Esophagus squamous epithelium (tissue), 5 donors: ENCODE measurements at regions not wholly inside any gene's neighbourhood (a gene's known extent, or its start where the extent isn't known, plus 50 kb on each side); places are given as distances from the start of the nearest gene placed in this dataset.

Experiments used
- DNase-seq: peaks from one replicate; lab custom pipeline; 2025; lab: John Stamatoyannopoulos, UW
- H3K27ac ChIP-seq, 4 donors: fragments of 200-600 bp; sonication (generic); one replicate each; pipeline ENCODE4 v1.5.1; 2016 to 2019; ENCODE audit warnings: mild to moderate bottlenecking in 1 of 4
- H3K27me3 ChIP-seq, 4 donors: fragments of 200-600 bp; sonication (generic); 1 replicate in 3 of 4; 2 replicates in 1 of 4; pipeline versions ENCODE4 v1.5.1 to v1.6.0; 2017 to 2021; ENCODE audit warnings: antibody characterized with exemption in 1 of 4
- H3K36me3 ChIP-seq, 3 donors: fragments of 200-600 bp; sonication (generic); one replicate each; pipeline ENCODE4 v1.5.1; 2016 to 2019
- H3K4me1 ChIP-seq, 3 donors: fragments of 200-600 bp; sonication (generic); one replicate each; pipeline ENCODE4 v1.5.1; 2017 to 2019
- H3K4me3 ChIP-seq, 4 donors: fragments of 200-600 bp; sonication (generic); 1 replicate in 3 of 4; 2 replicates in 1 of 4; pipeline ENCODE4 v1.5.1; 2016 to 2019; ENCODE audit warnings: mild to moderate bottlenecking in 2 of 4, moderate library complexity in 1 of 4
- H3K9me3 ChIP-seq, 3 donors: fragments of 200-600 bp; sonication (generic); one replicate each; pipeline ENCODE4 v1.5.1; 2016 to 2019
- CTCF ChIP-seq, 6 experiments: fragments of 450-650 bp in 4 of 6; fragments of 200-600 bp in 2 of 6; sonication (generic) in 2 of 6; IDR thresholded peaks; one replicate each; pipeline ENCODE4 v1.5.1; 2016 to 2019; ENCODE audit warnings: antibody characterized with exemption in 6 of 6, mild to moderate bottlenecking in 4 of 6, moderate library complexity in 4 of 6
- POLR2A ChIP-seq, 4 donors: fragments of 450-650 bp; IDR thresholded peaks; one replicate each; pipeline ENCODE4 v1.6.1; 2017; ENCODE audit warnings: antibody characterized with exemption in 4 of 4, mild to moderate bottlenecking in 4 of 4, moderate library complexity in 3 of 4
- WGBS, 2 donors: methylation state at CpG; one replicate each; pipeline ENCODE4 v1.1.5; 2018; 5-methylcytosine and 5-hydroxymethylcytosine counted together
- intact Hi-C: fragments of 100-400 bp; cut with DNase I; formaldehyde crosslinking; loops from one replicate; pipeline ENCODE4 v1.15.0; 2022
- donor health status: DM: yes; HTN: yes; CAD: no.

DNA sequence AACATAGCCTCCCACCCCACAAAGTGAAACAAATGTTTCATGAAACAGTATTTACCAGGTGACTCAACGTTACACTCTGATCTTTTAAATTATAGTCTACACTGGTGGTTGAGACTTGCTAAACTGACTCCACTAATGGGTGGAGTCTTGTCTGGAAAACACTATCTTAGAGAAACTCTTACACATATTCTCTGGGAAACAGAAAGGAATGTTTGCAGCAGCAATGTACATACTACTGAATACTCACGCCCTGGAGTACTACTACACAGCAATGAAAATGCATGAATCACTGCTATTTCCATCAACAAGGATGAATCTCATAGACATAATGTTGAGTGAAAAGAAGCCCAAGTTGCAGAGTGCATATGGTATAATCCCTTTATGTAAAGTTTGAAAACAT, 208.5 kb upstream of the IGFBP7 start:
- H3K27ac ChIP-seq, result no peak overlapping the region
- intact Hi-C loops, result no loop called here
- TF ChIP-seq CTCF (IDR thresholded peaks at IDR 0.05) (no peak), POLR2A (IDR thresholded peaks at IDR 0.05) (no peak)
- no peak overlapping the region for H3K4me3 ChIP-seq
- DNase-seq, result no peak
- no peaks in the 10 kb centered on the region for H3K27me3 ChIP-seq
- no peaks in the 10 kb centered on the region for H3K9me3 ChIP-seq
- no peaks in the 10 kb centered on the region for H3K4me1 ChIP-seq
- WGBS, 2 donors, result 33 to 63% methylated on average over 2 of the region's 2 CpGs
- H3K36me3 ChIP-seq, result no peaks in the 10 kb centered on the region

- DNase-seq, result no peak
- WGBS, 2 donors, result 75 to 90% methylated on average over 5 of the region's 5 CpGs
- no peaks in the 10 kb centered on the region for H3K4me1 ChIP-seq
- intact Hi-C loops, result no loop called here
- H3K27me3 ChIP-seq, result no peaks in the 10 kb centered on the region
- H3K36me3 ChIP-seq, result no peaks in the 10 kb centered on the region
- no peak overlapping the region for H3K27ac ChIP-seq
- TF ChIP-seq POLR2A (IDR thresholded peaks at IDR 0.05), result no peak
- TF ChIP-seq CTCF (IDR thresholded peaks at IDR 0.05), result no peak
- H3K9me3 ChIP-seq, result no peaks in the 10 kb centered on the region
- no peak overlapping the region for H3K4me3 ChIP-seq
Measured at GRCh38 chr4:57314636-57315035, 204.5 kb upstream of the IGFBP7 start.

DNA sequence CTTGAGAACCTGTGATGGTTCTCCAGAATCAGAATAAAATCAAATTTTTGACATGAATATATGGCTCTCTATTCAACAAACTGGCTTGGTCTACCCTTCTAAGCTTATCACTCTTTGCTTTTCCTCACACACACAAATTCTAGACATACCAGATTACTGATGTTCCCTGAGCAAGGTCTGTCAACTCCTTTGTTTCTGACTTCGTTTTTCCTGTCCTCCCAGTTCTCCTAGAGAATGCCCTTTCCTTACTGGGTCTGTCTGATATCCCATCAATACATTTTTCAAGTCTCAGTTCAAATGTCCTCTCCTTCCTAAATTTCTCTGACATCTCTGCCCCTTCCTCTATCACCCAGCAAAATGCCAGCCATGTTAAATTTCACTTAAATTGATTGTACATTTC, 202.1 kb upstream of the IGFBP7 start:
- H3K27me3 ChIP-seq, result no peaks in the 10 kb centered on the region
- 32 to 37% methylated on average over 1 of the region's 1 CpG for WGBS, 2 donors
- H3K4me3 ChIP-seq, result no peak overlapping the region
- TF ChIP-seq CTCF (IDR thresholded peaks at IDR 0.05) (no peak), POLR2A (IDR thresholded peaks at IDR 0.05) (no peak)
- no peaks in the 10 kb centered on the region for H3K4me1 ChIP-seq
- no peaks in the 10 kb centered on the region for H3K9me3 ChIP-seq
- no peaks in the 10 kb centered on the region for H3K36me3 ChIP-seq
- intact Hi-C loops, result no loop called here
- H3K27ac ChIP-seq, result no peak overlapping the region
- DNase-seq, result no peak

DNA sequence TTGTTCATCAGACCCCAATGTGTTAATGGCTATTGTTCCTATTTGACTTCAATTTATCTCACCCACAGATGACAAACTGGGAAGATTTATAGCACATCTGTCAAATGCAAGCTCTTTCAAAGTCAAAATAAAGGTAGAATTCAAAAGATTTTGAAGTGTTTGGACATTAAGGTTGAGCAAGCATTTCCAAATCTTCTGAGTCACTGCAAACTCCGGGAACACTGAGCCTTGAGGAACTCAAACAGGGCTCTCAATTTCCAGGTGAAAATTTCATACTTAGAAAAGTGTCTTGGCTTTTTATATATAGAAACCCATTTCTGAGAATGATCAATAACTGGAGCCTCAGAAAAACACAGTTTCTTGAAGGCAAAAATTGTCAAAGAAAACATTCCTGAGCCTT, 199.5 kb upstream of the IGFBP7 start:
- Histone ChIP-seq H3K27ac (no peak overlapping the region), H3K4me1 (no peaks in the 10 kb centered on the region), H3K4me3 (no peak overlapping the region), H3K36me3 (no peaks in the 10 kb centered on the region), H3K9me3 (no peaks in the 10 kb centered on the region), H3K27me3 (no peaks in the 10 kb centered on the region)
- DNase-seq, result no peak
- TF ChIP-seq POLR2A (IDR thresholded peaks at IDR 0.05) (no peak), CTCF (IDR thresholded peaks at IDR 0.05) (no peak)
- intact Hi-C loops, result no loop called here
- 20 to 33% methylated on average over 1 of the region's 1 CpG for WGBS, 2 donors

- H3K4me1 ChIP-seq, result no peaks in the 10 kb centered on the region
- intact Hi-C loops, result no loop called here
- H3K27me3 ChIP-seq, result no peaks in the 10 kb centered on the region
- DNase-seq, result no peak
- H3K27ac ChIP-seq, result no peak overlapping the region
- TF ChIP-seq CTCF (IDR thresholded peaks at IDR 0.05) (no peak), POLR2A (IDR thresholded peaks at IDR 0.05) (no peak)
- no peaks in the 10 kb centered on the region for H3K9me3 ChIP-seq
- no peaks in the 10 kb centered on the region for H3K36me3 ChIP-seq
- no peak overlapping the region for H3K4me3 ChIP-seq
- WGBS, 2 donors, result 78 to 79% methylated on average over 2 of the region's 2 CpGs
Measured at GRCh38 chr4:57308301-57308700, 198.1 kb upstream of the IGFBP7 start.
